ENCODE measurements at regions not wholly inside any gene's neighbourhood (a gene's known extent, or its start where the extent isn't known, plus 50 kb on each side); places are given as distances from the start of the nearest gene placed in this dataset.
"Not testable (repeated sequence)": the region's sequence is repeated elsewhere in the genome, so short reads cannot be mapped to it uniquely, and the experiment has no call there.

DNA sequence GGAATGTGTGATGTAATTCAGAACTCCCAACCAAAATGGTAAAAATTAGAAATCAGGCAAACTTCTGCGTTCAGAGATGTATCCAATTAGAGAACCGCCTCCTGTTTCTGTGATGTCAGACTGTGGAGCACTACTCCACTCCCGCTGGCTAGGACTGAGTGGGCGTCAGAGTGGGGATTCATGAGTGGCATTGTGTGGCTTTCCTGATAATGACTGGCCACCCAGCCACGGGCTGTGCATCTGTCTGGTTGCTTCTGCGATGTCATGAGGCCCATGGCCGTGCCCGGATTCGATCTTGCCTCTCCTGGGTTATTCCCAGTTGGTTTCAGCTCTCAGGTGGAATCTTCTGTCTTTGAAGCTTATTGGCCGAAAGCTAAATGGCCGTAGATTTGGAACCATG, 87.1 kb upstream of the KCNA1 start:
- no peak for DNase-seq (ENCODE audit: low read depth)
- peaks cover 6% of the 10 kb centered on the region for H3K4me1 ChIP-seq (ENCODE audit: control insufficient read depth, insufficient read depth, low read length)
- H3K9ac ChIP-seq (ENCODE audit: low read length) = no peak overlapping the region
- no peaks in the 10 kb centered on the region for H3K9me3 ChIP-seq (ENCODE audit: control insufficient read depth, low read length)
- peaks cover 3% of the 10 kb centered on the region for H3K27me3 ChIP-seq (replicated peaks; ENCODE audit: control insufficient read depth, insufficient read depth, low read length)
- no peaks in the 10 kb centered on the region for H3K36me3 ChIP-seq (ENCODE audit: control insufficient read depth, insufficient read depth, low read length, severe bottlenecking)
- H3K4me3 ChIP-seq (ENCODE audit: low read length) = no peak overlapping the region

DNA sequence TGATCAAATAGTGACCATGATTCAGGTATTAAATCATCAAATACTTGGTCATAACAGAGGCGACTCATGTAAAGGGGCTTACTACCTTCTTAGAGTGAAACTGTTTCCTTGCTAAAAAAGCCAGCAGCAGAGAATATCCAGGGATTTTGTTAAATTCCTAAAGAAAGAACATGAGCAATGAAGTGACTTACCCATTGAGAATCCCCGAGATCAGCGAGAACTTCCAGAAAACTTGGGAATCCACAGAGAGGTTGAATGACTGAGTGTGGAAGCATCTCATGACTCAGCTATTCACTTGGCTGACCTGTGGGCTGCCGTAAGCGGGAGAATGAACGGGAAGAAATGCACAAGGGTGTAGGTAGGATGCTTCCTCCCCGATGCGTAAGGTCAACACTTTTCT, 85.3 kb upstream of the KCNA1 start:
- Histone ChIP-seq H3K4me3 (ENCODE audit: low read length) (peak overlapping the region; percentile 15), H3K27me3 (replicated peaks; ENCODE audit: control insufficient read depth, insufficient read depth, low read length) (no peaks in the 10 kb centered on the region), H3K36me3 (ENCODE audit: control insufficient read depth, insufficient read depth, low read length, severe bottlenecking) (no peaks in the 10 kb centered on the region), H3K9ac (ENCODE audit: low read length) (no peak overlapping the region), H3K4me1 (ENCODE audit: control insufficient read depth, insufficient read depth, low read length) (peaks cover 6% of the 10 kb centered on the region), H3K9me3 (ENCODE audit: control insufficient read depth, low read length) (no peaks in the 10 kb centered on the region)
- no peak for DNase-seq (ENCODE audit: low read depth)

DNA sequence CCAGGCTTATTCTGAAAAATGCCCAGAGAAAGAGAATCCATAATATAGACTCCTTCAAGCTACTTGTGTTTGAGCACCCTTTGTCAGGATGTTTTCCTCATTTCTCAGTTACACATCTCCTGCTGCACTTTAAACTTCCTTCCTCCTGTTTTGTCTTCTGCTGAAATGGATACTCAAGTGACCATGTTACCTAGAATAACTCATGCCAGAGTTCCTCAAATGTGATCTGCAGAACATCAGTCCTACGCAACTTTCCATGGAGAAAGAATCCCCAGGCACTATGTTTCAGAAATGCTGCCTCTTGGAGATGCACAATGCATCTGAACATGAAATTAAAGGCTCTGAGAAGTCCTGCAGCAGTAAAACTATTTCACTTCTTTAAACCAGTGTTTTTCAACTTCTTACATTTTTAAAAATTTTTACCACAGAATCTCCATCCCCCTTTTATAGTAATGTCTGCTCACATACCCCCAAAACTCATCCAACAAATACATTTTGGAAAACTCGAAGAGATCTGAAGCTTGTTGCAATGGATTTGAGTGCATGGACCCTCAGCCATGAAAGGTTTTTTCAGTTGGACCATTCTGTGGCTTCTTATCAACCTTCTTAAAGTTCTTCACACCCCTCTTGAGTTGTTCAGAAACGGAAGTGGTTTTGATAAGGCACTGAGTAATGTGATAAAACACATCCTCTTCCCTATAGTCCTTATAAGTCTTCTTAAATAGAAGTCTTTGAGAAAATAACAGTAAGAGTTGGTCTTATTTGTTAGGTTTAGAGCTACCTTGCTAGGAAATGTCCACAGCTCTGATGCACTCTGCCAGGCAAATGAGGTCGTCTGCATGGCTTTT, 84.5 kb upstream of the KCNA1 start:
- no peak for DNase-seq (ENCODE audit: low read depth)
- Histone ChIP-seq H3K4me3 (ENCODE audit: low read length) (no peak overlapping the region), H3K9ac (ENCODE audit: low read length) (no peak overlapping the region), H3K4me1 (ENCODE audit: control insufficient read depth, insufficient read depth, low read length) (peaks cover 6% of the 10 kb centered on the region), H3K9me3 (ENCODE audit: control insufficient read depth, low read length) (no peaks in the 10 kb centered on the region), H3K36me3 (ENCODE audit: control insufficient read depth, insufficient read depth, low read length, severe bottlenecking) (no peaks in the 10 kb centered on the region), H3K27me3 (replicated peaks; ENCODE audit: control insufficient read depth, insufficient read depth, low read length) (no peaks in the 10 kb centered on the region)

DNA sequence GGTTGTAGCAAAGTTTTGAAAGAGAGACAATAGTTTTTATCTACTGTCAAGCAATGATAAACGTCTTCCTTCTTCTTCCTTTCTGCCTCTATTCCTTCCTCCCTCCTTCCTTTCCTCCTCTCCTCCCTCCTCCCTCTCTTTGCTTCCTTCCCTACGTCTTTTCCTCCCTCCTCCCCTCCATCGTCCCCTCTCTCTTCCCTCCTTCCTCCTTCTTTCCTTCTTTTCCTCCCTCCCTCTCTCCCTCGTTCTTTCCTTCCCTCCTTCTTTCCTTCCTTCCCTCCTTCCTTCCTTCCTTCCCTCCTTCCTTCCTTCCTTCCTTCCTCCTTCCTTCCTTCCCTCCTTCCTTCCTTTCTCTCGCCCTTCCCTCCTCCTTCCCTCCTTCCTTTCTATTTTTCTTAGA, 82.8 kb upstream of the KCNA1 start:
- DNase-seq (ENCODE audit: low read depth) = no peak
- no peaks in the 10 kb centered on the region for H3K9me3 ChIP-seq (ENCODE audit: control insufficient read depth, low read length)
- peaks cover 2% of the 10 kb centered on the region for H3K27me3 ChIP-seq (replicated peaks; ENCODE audit: control insufficient read depth, insufficient read depth, low read length)

DNA sequence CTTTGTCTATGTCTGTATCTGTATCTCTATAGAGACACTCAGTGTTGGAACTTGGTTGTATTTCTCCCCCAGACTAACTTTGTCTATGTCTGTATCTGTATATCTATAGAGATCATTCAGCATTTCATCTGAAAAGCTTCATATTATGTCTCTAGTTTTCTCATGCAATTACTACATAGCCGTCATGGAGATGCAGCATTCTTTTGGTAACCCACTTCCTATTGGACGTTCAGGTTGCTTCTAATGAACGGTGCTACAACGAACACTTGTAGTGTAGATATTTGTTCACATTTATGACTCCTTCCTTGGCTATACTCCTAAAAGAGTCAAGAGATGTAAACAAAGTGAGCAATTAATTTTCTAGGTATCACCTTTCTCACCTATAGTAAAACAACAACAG, 81.5 kb upstream of the KCNA1 start:
- no peak overlapping the region for H3K9ac ChIP-seq (ENCODE audit: low read length)
- DNase-seq (ENCODE audit: low read depth) = no peak
- no peaks in the 10 kb centered on the region for H3K9me3 ChIP-seq (ENCODE audit: control insufficient read depth, low read length)
- H3K36me3 ChIP-seq (ENCODE audit: control insufficient read depth, insufficient read depth, low read length, severe bottlenecking) = no peaks in the 10 kb centered on the region
- no peak overlapping the region for H3K4me3 ChIP-seq (ENCODE audit: low read length)
- peaks cover 6% of the 10 kb centered on the region for H3K4me1 ChIP-seq (ENCODE audit: control insufficient read depth, insufficient read depth, low read length)
- peaks cover 4% of the 10 kb centered on the region for H3K27me3 ChIP-seq (replicated peaks; ENCODE audit: control insufficient read depth, insufficient read depth, low read length)

More for the DNA sequence above, 82.8 kb upstream of the KCNA1 start:
- Histone ChIP-seq H3K36me3 (ENCODE audit: control insufficient read depth, insufficient read depth, low read length, severe bottlenecking) (no peaks in the 10 kb centered on the region), H3K9ac (ENCODE audit: low read length) (no peak overlapping the region), H3K4me1 (ENCODE audit: control insufficient read depth, insufficient read depth, low read length) (peaks cover 6% of the 10 kb centered on the region), H3K4me3 (ENCODE audit: low read length) (no peak overlapping the region)

DNA sequence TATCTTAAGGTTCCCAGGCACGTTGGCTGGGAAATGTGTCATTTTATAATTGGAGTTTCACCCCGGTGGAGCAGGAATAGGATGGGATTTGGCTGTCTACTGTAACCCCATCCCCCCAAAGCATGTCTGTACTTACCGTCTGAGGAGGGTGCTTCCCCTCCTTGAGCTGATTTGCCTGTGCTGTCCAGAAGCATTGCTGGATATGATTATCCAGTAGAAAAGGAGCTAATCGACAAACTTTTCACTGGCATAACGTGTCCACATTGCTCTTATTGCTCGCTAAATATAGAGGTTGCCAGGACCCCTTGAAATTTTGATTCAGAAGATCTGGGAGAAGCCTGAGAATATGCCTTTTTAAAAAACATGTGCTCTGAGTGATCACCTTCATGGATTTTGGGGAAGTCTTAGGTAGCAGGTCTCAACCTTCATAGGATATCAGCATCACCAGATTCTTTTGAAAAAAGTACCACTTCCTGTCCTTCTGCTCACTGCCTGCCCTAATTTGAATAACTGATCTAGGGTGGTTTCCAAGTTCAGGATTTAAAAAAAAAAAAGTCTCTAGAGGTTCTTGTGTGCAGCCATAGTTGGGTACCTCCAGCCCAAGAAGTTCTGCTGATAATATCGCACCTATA, 80.4 kb upstream of the KCNA1 start:
- no peaks in the 10 kb centered on the region for H3K36me3 ChIP-seq (ENCODE audit: control insufficient read depth, insufficient read depth, low read length, severe bottlenecking)
- DNase-seq (ENCODE audit: low read depth) = no peak
- H3K27me3 ChIP-seq (replicated peaks; ENCODE audit: control insufficient read depth, insufficient read depth, low read length) = peaks cover 4% of the 10 kb centered on the region
- H3K9ac ChIP-seq (ENCODE audit: low read length) = no peak overlapping the region
- H3K4me1 ChIP-seq (ENCODE audit: control insufficient read depth, insufficient read depth, low read length) = peaks cover under 1% of the 10 kb centered on the region
- H3K9me3 ChIP-seq (ENCODE audit: control insufficient read depth, low read length) = no peaks in the 10 kb centered on the region
- H3K4me3 ChIP-seq (ENCODE audit: low read length) = no peak overlapping the region

DNA sequence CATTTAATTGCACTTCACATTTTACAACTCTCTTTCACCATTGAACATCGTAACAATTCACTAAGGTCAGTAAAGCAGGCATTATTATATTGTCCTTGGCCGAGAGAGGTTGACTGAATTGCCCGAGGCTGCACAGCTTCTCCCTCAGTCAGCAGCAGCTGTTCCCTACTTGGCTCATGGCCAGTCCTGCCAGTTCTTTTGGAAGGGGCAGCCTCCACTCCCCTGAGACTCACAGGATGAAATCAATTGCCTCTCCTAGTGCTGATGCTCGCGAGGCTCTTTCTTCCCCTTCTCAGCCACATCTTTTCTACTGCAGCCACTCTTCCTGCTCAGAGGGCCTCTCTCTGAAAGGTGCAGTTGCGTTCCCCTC, 79.9 kb upstream of the KCNA1 start:
- Histone ChIP-seq H3K9ac (ENCODE audit: low read length) (no peak overlapping the region), H3K36me3 (ENCODE audit: control insufficient read depth, insufficient read depth, low read length, severe bottlenecking) (no peaks in the 10 kb centered on the region), H3K27me3 (replicated peaks; ENCODE audit: control insufficient read depth, insufficient read depth, low read length) (peaks cover 4% of the 10 kb centered on the region), H3K4me3 (ENCODE audit: low read length) (no peak overlapping the region), H3K9me3 (ENCODE audit: control insufficient read depth, low read length) (no peaks in the 10 kb centered on the region), H3K4me1 (ENCODE audit: control insufficient read depth, insufficient read depth, low read length) (no peaks in the 10 kb centered on the region)
- DNase-seq (ENCODE audit: low read depth) = no peak

DNA sequence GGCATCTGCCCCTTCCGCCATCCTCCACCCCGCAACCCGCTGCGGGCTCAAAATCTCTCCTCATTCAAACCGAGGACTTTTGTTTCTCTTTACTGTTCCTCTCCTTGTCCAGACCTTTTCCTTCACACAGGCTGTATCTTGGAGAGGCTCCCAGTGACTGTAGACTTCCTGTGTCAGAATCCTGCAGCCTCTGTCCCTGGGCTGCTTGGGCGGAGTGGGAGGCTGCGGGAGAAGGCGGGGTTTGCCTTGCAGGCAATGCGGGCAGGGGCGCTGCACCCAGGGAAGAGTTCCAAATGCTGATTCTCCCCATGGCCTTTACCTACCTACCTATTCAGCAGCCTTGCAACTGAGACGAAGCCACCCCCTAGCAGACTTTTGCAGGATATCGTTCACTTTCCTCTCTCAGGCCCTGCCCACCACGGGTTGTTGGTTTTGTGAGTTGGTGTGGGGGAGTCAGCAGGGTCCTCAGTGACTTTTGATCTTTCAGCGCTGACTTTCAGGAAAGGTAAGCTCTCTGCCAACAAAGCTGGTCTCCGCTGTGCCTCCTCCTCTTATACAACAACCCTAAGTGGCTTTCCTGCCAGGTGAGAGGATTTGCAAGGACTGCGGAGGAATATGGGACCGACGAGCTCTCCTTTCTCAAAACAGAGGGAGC, 79.0 kb upstream of the KCNA1 start:
- Histone ChIP-seq H3K4me3 (ENCODE audit: low read length) (no peak overlapping the region), H3K9me3 (ENCODE audit: control insufficient read depth, low read length) (no peaks in the 10 kb centered on the region), H3K36me3 (ENCODE audit: control insufficient read depth, insufficient read depth, low read length, severe bottlenecking) (no peaks in the 10 kb centered on the region), H3K27me3 (replicated peaks; ENCODE audit: control insufficient read depth, insufficient read depth, low read length) (peaks cover 8% of the 10 kb centered on the region), H3K9ac (ENCODE audit: low read length) (no peak overlapping the region), H3K4me1 (ENCODE audit: control insufficient read depth, insufficient read depth, low read length) (no peaks in the 10 kb centered on the region)
- no peak for DNase-seq (ENCODE audit: low read depth)

DNA sequence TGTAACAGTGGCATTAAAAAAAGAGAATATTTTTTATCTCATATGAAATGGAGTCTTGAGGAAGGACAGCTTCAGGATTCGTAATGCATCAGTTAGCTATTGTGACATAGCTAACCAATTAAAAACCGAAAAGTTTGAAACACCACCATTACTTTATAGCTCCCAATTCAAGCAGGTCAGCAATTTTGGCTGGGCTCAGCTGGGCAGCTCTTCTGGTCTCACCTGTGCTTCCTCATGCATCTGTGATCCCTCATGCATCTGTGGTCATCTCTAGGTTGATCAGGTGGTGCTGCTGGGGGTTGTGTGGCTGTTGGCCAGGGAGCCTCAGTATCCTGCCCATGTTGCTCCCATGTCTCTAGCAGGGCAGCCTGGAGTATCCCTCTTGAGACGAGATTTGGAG, 76.7 kb upstream of the KCNA1 start:
- Histone ChIP-seq H3K4me3 (ENCODE audit: low read length) (no peak overlapping the region), H3K9ac (ENCODE audit: low read length) (no peak overlapping the region), H3K36me3 (ENCODE audit: control insufficient read depth, insufficient read depth, low read length, severe bottlenecking) (no peaks in the 10 kb centered on the region), H3K27me3 (replicated peaks; ENCODE audit: control insufficient read depth, insufficient read depth, low read length) (peaks cover 18% of the 10 kb centered on the region), H3K9me3 (ENCODE audit: control insufficient read depth, low read length) (no peaks in the 10 kb centered on the region), H3K4me1 (ENCODE audit: control insufficient read depth, insufficient read depth, low read length) (no peaks in the 10 kb centered on the region)
- no peak for DNase-seq (ENCODE audit: low read depth)

DNA sequence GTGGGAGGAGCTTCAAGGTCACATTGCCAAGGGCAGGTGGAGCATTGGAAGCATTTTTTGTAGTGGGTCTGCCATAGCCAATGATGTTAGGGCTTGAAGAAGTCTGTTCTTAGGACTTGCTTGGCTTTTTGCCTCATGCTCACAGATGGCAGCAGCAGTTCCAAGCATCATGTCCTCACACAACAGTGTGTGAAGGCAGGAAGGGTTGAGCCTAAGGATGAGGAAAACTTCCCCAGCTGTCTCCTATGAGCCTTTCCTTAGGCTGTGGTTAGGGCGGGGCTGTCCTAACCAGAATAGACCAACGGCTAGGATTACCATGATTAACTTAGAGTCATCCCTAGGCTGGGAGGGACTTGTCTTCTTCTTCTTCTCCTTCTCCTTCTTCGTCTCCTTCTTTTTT, 76.2 kb upstream of the KCNA1 start:
- peaks cover 18% of the 10 kb centered on the region for H3K27me3 ChIP-seq (replicated peaks; ENCODE audit: control insufficient read depth, insufficient read depth, low read length)
- no peaks in the 10 kb centered on the region for H3K36me3 ChIP-seq (ENCODE audit: control insufficient read depth, insufficient read depth, low read length, severe bottlenecking)
- no peak for DNase-seq (ENCODE audit: low read depth)

DNA sequence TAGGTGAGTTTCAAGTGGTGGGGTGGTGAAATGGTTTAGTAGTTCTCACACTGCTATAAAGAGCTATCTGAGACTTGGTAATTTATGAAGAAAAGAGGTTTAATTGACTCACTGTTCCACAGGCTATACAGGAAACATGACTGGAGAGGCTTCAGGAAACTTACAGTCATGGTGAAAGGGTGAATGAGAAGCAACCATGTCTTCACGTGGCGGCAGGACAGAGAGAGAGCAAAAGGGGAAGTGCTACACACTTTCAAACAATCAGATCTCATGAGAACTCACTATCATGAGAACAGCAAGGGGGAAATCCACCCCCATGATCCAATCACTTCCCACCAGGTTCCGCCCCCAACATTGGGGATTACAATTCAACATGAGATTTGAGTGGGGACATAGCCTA, 67.3 kb upstream of the KCNA1 start:
- not testable (repeated sequence) for H3K4me3 ChIP-seq (ENCODE audit: low read length); H3K4me1 ChIP-seq (ENCODE audit: control insufficient read depth, insufficient read depth, low read length); H3K9ac ChIP-seq (ENCODE audit: low read length); H3K9me3 ChIP-seq (ENCODE audit: control insufficient read depth, low read length); H3K36me3 ChIP-seq (ENCODE audit: control insufficient read depth, insufficient read depth, low read length, severe bottlenecking); DNase-seq (ENCODE audit: low read depth)
- peaks cover 15% of the 10 kb centered on the region for H3K27me3 ChIP-seq (replicated peaks; ENCODE audit: control insufficient read depth, insufficient read depth, low read length)

More for the DNA sequence above, 76.2 kb upstream of the KCNA1 start:
- no peaks in the 10 kb centered on the region for H3K9me3 ChIP-seq (ENCODE audit: control insufficient read depth, low read length)
- no peaks in the 10 kb centered on the region for H3K4me1 ChIP-seq (ENCODE audit: control insufficient read depth, insufficient read depth, low read length)
- H3K4me3 ChIP-seq (ENCODE audit: low read length) = no peak overlapping the region
- no peak overlapping the region for H3K9ac ChIP-seq (ENCODE audit: low read length)

Data from adipocyte (in vitro differentiated cells).